GM19351 (cell line): ENCODE measurements at regions not wholly inside any gene's neighbourhood (a gene's known extent, or its start where the extent isn't known, plus 50 kb on each side); places are given as distances from the start of the nearest gene placed in this dataset.

Experiments
- ATAC-seq: cut with Tn5 transposase; IDR thresholded peaks from one replicate; pipeline ENCODE4 v1.9.1; 2021; ENCODE audit warnings: mild to moderate bottlenecking, moderate library complexity; ENCODE audit not compliant: unreplicated experiment

- ATAC-seq = no peak
Observed at GRCh38 chr18:27652480-27653121, 467.5 kb upstream of the CHST9 start.

DNA sequence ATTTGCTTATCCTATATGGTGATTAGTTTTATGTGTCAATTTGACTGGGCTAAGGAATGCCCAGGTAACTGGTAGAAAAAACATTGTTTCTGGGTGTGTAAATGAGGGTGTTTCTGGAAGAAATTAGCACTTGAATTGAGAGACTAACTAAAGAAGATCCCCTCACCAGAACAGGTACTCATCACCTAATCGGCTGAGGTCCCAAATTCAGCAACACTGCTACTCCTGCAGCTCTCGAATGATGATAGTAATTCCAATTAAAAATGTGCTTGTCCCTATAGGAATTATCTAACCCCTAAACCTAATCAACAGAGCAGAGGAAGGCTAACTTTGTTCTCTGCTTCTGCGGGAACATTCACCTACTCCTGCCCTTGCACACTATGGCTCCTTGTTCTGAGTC is 464.5 kb upstream of the CHST9 start:
- no peak for ATAC-seq

DNA sequence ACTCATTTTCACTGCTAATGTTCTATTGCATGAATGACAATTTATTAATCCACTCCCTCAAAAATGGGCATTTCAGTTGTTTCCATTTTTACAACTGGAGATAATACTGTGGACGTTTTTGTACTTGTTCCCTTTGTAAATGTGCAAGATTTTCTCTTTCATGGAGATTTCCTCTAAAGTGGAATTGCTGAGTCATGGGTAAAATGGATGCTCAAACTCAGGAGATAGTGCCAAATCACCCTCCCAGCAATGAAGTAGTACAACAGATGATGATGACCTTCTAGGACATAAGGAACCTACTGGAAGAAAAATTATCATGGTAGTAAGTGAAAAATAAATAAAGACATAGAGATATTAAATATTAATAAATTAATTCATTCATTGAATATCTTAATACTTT is 460.8 kb upstream of the CHST9 start:
- no peak for ATAC-seq

DNA sequence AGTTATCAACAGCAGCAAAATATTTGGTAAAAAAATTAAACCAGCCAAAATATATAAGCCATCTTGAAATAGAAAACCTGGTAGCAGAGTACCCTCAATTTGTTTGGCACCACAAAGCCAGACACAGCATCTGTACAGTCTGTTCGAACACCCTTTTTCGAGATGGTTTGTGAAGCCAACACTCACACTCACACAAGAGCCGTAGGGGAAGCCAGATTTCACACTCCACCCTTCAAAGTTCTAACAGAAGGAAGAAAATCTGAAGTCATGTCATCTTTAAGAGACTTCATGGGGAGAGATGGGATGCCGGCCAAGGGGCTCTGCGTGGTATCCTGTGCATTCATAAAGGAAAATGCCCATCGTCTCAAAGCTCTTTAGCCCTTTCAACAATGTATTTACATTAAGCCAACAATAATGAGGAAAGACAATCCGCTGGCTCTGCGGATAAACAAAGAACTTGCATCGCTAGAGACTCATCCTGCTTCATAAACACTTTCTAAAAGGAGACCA is 451.5 kb upstream of the CHST9 start:
- no peak for ATAC-seq

- no peak for ATAC-seq
Observed at GRCh38 chr18:27632706-27633105, 447.6 kb upstream of the CHST9 start.

- ATAC-seq = no peak
Observed at GRCh38 chr18:27627927-27628326, 442.8 kb upstream of the CHST9 start.

DNA sequence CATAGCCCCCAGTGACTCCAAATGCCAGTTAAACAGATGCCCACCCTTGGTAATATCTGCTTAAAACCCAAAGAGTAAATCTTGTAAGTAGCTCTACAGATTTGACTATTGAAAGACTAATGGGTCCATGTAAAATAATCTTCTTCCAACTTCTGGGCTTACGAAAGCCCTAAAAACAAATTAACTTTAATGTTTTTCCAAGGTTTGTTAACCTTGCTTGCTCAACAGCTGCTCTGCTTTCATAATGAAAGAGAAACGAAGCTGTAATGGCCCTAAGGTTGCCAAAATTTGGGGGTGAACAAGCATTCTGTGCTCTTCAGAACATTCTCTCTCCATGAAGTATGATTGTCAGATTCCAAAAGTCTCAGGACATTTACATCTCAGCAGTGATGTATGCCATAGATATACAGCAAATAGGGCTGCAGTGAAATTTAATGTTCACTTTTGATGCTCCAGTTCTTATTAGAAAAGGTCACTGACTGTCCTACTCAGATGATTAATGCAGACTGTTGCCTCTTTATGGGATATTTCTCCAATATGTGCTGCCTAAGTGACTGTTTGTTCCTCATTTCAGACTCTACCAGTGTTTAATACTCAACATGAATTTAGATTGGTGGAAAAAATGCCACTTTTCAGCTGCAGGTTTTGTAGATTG is 436.3 kb upstream of the CHST9 start:
- ATAC-seq = no peak

DNA sequence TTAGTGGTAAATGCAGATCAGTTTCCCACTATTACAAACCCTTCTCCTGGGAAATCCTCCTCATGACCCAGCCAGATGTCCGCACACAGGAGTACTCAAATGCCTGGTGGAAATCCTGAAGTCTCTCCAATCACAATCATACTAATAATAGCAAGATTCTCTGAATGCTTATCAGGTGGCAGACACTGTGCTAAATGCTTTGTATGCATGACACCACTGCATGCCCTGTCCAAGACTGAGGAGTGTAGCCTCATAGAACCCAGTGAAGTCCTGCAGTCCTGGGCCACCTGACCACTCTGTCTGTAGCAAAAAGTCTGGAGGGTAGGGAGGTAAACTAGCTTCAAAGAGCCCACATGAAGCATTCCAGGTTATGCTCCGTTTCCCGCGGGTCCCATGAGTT is 434.8 kb upstream of the CHST9 start:
- ATAC-seq = no peak

- no peak for ATAC-seq
Observed at GRCh38 chr18:27619090-27619772, 434.1 kb upstream of the CHST9 start.

DNA sequence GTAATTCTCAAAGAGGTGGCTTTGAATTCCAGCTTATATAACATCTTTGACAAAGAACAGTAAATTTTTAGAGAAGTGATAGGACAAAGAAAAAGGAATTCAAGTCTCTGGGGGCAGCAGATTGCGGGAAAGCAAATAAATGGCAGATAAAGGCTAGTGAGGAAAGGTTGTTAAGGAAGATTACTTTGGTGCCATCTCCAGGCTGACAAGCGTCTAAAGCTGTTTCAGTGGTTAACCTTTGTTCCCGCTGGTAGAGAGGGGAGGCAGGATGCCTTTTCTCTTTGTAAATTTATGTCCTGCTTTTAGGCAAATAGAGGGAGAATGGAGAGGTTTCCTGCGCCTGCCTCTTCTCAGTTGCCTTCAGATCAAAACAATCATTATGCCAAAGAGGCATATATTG is 431.2 kb upstream of the CHST9 start:
- no peak for ATAC-seq

DNA sequence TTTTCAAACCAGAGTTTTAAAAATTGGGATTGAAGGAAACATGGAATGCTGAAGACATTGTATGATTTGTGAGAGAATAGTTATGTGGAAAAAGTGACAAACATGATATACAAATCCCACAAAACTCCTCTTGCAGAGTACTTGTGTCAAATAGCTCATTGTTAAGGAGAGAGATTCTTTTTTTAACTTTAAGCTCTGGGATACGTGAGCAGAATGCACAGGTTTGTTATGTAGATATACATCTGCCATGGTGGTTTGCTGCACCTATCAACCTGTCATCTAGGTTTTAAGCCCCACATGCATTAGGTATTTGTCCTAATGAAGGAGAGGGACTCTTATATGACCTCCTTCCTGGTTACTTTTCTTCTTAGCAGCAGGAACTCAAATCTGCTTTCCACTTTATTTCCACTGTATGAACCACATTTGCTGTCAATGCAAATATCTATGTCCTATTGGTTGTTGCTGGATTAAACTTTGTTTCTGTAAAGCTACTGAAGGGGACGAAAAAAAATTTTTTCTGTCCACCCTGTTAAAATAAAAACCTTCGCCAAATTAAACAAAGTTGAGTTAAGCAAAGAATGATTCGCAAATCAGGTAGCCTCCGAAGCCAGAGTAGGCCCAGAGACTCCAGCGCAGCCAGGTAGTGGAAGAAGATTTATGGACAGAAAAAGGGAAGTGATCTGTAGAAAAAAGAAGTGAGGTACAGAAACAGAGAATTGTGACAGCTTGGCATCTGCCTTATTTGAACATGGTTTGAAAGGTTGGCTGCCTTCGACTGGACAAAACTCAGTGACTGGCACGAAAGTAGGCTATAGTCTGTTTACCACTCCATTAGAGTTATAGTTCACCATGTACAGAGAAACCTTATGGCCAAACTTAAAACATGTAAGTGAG is 430.1 kb upstream of the CHST9 start:
- ATAC-seq = no peak

- ATAC-seq = no peak
Observed at GRCh38 chr18:27609221-27609620, 424.1 kb upstream of the CHST9 start.

GRCh38 chr18:27608742-27609141 is 423.6 kb upstream of the CHST9 start:
- peak; percentile 44 for ATAC-seq

DNA sequence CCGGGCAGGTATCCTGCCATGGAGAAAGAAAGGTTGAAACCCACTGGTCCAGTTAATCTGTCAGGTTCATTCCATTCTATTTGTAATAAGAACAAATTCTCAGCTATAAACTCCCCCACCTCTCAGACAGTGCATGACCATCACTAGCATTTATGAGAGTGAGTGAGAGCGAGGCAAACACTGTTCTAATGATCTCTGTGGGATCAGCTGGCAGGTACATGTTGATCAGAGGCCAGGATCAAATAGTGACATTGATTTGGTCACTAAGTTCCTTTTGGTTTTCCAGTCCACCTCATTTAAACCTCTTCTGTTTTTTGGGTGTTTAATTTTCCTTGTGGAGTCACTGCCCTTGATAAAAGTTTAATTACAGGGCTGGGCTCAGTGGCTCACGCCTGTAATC is 423.1 kb upstream of the CHST9 start:
- ATAC-seq = no peak

- ATAC-seq = no peak
Observed at GRCh38 chr18:27606741-27607140, 421.6 kb upstream of the CHST9 start.

DNA sequence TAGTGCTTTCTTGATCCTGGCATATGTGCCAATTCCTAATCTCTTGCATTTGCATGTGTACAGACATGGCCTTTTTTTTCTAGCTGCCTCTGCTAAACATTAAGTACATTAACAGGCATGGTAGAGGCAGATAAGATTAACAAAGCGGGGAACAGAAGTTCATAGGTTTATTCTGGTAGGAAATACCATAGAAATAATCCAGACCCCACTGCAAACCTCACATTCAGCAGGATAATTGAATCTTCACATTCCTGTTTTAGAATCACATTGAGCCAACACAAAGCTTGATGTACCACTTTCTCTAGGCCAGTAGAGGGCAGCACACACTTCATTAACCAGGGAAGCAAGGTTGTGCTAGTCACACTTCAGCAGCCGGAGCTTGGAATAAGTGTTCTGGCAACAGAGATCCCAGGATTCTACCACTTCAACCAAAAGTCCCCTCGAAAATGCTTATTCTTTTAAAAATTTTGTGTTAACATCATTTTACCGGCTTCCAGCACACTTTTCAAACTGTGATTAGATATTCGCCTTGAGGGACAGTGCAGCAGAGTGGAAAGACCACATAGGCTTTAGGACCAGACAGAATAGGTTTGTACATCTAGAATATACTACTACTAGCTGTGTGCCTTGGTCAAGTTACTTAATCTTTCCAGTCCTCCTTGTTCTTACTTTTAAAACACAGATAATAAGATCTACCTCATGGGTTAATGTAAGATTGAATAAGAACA is 420.2 kb upstream of the CHST9 start:
- ATAC-seq = peak; percentile 81

DNA sequence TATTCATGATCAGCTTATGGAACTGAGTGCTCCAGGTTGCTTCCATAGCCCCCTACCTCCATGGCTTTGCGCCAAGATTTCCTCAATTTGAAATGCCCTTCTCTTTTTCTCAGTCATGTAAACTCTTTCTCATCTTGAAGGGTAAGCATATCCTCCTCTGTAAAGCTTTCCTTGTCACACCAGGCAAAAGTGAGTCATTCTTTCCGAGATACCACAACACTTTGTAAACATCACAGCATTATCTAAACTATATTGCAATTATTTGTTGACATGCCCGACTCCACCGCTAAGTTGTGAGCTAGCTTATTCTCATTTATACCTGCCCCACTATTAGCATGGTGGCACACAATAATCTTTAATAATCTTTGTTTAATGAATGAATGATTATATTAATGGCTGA is 419.5 kb upstream of the CHST9 start:
- ATAC-seq = no peak

DNA sequence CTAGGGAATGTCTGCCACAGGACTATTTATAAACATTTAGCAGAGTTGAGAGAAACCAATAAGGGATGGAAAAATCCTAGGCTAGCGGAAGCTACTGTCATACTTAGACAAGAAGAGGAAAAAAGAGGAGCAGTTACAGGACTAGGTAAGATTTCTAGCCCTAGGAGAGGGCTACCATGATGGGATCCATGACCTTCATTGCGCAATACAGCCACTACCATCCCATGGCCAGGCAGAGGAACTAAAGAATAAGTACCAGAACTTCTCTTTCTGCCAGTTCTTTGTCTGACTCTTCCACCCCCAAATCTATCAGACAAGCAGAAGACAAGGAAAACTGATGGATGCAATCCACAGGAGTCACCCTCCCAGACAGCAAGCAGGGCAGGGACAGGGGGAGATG is 417.0 kb upstream of the CHST9 start:
- no peak for ATAC-seq

- ATAC-seq = no peak
Observed at GRCh38 chr18:27600245-27600644, 415.1 kb upstream of the CHST9 start.

DNA sequence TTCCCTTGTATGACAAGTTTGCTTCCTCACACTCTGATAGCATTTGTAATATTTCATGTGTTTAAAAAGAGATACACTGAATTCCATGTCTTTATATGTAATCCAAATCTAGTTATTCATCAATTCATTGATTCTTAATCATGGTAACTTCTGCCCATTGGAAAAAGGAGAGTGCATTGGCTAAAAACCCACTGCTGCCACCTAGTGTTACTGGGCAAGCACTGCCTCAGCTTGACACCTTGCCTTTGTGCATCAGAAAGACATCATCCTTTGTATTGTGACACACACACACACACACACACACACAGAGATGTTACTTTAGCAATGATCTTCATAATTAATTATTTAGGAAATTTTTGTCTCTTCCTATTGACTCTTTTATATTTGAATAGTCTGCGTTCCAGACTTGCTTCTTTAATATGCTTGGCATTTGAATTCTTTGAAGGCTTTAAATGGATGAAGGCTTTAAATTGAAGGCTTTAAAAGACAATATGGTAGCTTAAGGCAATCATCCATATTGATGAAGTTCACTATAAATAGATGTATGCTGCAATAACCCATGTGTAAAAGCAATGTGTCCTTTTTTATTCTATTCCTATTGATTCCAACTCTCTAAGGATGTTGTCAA is 414.2 kb upstream of the CHST9 start:
- peak; percentile 87 for ATAC-seq
